ENCODE measurements at regions not wholly inside any gene's neighbourhood (a gene's known extent, or its start where the extent isn't known, plus 50 kb on each side); places are given as distances from the start of the nearest gene placed in this dataset.

GRCh38 chr2:115976916-115977315 lies 1534.5 kb downstream of the DPP10 start:
- TF ChIP-seq YY1 (IDR thresholded peaks at IDR 0.05; ENCODE audit: insufficient read depth, insufficient read length) (no peak), ZNF274 (IDR thresholded peaks at IDR 0.05; ENCODE audit: low read depth, low read length) (no peak), SUZ12 (IDR thresholded peaks at IDR 0.05; ENCODE audit: extremely low read depth, insufficient read depth, insufficient read length) (no peak)
